ENCODE measurements at regions not wholly inside any gene's neighbourhood (a gene's known extent, or its start where the extent isn't known, plus 50 kb on each side); places are given as distances from the start of the nearest gene placed in this dataset.
"Not testable (repeated sequence)": the region's sequence is repeated elsewhere in the genome, so short reads cannot be mapped to it uniquely, and the experiment has no call there.

DNA sequence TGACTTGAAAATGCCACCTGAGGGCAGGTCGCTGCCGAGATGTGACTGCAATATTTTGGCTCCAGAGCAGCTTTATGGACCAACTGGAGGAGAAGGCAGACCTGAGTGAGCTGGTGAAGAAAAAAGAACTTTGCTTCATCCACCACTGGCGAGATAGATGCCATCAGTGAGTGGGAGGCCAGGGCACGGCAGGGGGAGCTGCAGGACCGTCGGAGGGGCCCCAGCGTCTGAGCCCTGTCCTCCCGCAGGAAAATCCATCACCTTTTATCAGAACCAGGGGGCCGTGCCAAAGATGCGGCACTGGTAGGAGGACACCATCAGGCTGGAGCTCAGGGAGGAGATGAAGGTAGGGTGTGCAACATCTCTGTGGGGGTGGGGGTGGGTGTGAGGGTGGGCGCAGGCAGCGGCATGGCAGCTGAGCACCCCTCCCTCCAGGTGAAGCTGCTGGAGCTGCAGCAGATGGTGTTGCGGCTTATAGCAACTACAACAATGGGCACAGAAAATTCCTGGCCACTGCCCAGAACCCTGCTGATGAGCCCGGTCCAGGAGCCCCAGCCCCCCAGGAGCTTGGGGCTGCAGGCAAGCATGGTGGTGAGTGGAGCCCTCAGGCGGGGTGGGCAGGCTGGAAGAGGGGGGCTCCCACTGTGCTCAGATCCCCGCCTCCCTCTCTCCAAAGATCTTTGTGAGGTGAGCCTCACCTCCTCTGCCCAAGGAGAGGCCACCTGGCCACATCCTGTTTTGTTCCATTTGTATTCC is 102.4 kb upstream of the FAN1 start:
- peak in 1 of 4 experiments; percentile 31 for TF ChIP-seq CTCF (IDR thresholded peaks at IDR 0.05)
- ATAC-seq, H3K36me3 ChIP-seq, H3K27ac ChIP-seq, H3K4me1 ChIP-seq, H3K27me3 ChIP-seq, H3K9me3 ChIP-seq, H3K4me3 ChIP-seq: not testable (repeated sequence)
- WGBS, 2 donors (ENCODE audit: low coverage in 1 of 2) = 28 to 37% methylated on average over 2 to 8 of the region's 16 CpGs

- ATAC-seq, H3K4me3 ChIP-seq, H3K36me3 ChIP-seq, H3K9me3 ChIP-seq, H3K27me3 ChIP-seq, H3K27ac ChIP-seq, H3K4me1 ChIP-seq: not testable (repeated sequence)
- 54 to 80% methylated on average over 2 of the region's 2 CpGs for WGBS, 2 donors (ENCODE audit: low coverage in 1 of 2)
Observed at GRCh38 chr15:30802001-30802400, 101.7 kb upstream of the FAN1 start.

DNA sequence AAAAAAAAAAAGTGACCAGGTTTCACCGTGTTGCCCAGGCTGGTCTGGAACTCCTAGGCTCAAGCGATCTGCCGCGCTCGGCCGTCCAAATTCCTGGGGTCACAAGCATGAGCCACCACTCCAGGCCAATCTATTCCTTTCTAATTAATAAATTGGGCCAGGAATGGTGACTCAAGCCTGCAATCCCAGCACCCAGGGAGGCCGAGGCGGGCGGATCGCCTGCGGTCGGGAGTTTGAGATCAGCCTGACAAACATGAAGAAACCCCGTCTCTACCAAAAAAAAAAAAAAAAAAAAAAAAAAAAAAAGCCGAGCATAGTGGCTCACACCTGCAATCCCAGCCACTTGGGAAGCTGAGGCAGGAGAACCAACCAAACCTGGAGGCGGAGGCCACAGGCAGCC is 100.0 kb upstream of the FAN1 start:
- H3K36me3 ChIP-seq, H3K27me3 ChIP-seq, ATAC-seq, H3K4me1 ChIP-seq, H3K27ac ChIP-seq, H3K4me3 ChIP-seq, H3K9me3 ChIP-seq: not testable (repeated sequence)
- WGBS, 2 donors (ENCODE audit: low coverage in 1 of 2) = 90% methylated on average over 2 of the region's 15 CpGs; no CpG with 5 or more reads in 1 of the 2 donors

DNA sequence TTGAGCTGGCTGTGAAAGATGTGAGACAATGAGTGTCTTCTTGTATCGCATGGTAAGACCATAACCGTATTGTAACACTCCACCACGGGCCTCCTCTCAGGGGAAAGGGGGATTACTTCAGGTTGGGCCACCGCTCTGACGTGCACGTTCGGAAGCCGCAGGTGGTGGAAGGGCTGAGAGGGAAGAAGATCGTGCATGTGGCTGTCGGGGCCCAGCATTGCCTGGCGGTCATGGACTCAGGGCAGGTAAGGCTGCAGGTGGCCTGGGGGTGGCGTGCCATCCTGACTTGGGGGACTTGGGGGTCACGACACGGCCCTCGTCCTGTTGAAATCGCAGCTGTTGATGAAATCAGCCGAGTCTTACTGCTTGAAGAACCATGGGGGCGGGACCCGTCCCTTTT is 87.3 kb upstream of the FAN1 start:
- Histone ChIP-seq H3K4me3 (no peak overlapping the region), H3K9me3 (no peaks in the 10 kb centered on the region), H3K27me3 (no peaks in the 10 kb centered on the region), H3K4me1 (no peaks in the 10 kb centered on the region), H3K27ac (no peak overlapping the region), H3K36me3 (no peaks in the 10 kb centered on the region)
- 89% methylated on average over 5 of the region's 19 CpGs; no CpG with 5 or more reads in 1 of the 2 donors for WGBS, 2 donors (ENCODE audit: low coverage in 1 of 2)
- TF ChIP-seq CTCF (IDR thresholded peaks at IDR 0.05) (no peak), EP300 (IDR thresholded peaks at IDR 0.05) (no peak), POLR2AphosphoS5 (IDR thresholded peaks at IDR 0.05) (no peak), POLR2A (IDR thresholded peaks at IDR 0.05) (no peak)
- no peak for ATAC-seq

GRCh38 chr15:30823068-30823813 is 80.5 kb upstream of the FAN1 start:
- H3K9me3 ChIP-seq, H3K36me3 ChIP-seq, H3K27ac ChIP-seq, H3K4me1 ChIP-seq, ATAC-seq, H3K27me3 ChIP-seq: not testable (repeated sequence)
- H3K4me3 ChIP-seq = peak overlapping the region in 1 of 2 donors; percentile 11
- 85 to 100% methylated on average over 1 to 4 of the region's 15 CpGs for WGBS, 2 donors (ENCODE audit: low coverage in 1 of 2)

- no peak for ATAC-seq
- Histone ChIP-seq H3K4me1 (no peaks in the 10 kb centered on the region), H3K4me3 (no peak overlapping the region), H3K27ac (no peak overlapping the region), H3K36me3 (no peaks in the 10 kb centered on the region), H3K27me3 (no peaks in the 10 kb centered on the region), H3K9me3 (no peaks in the 10 kb centered on the region)
- WGBS, 2 donors (ENCODE audit: low coverage in 1 of 2) = 6 to 35% methylated on average over 5 to 6 of the region's 14 CpGs
- TF ChIP-seq POLR2A (IDR thresholded peaks at IDR 0.05) = no peak
- no peak for TF ChIP-seq EP300 (IDR thresholded peaks at IDR 0.05)
- TF ChIP-seq POLR2AphosphoS5 (IDR thresholded peaks at IDR 0.05) = no peak
- no peak for TF ChIP-seq CTCF (IDR thresholded peaks at IDR 0.05)
Observed at GRCh38 chr15:30824518-30825195, 79.1 kb upstream of the FAN1 start.

Data from gastroesophageal sphincter (tissue), 4 donors.